ENCODE measurements at regions not wholly inside any gene's neighbourhood (a gene's known extent, or its start where the extent isn't known, plus 50 kb on each side); places are given as distances from the start of the nearest gene placed in this dataset.
"Not testable (repeated sequence)": the region's sequence is repeated elsewhere in the genome, so short reads cannot be mapped to it uniquely, and the experiment has no call there.

DNA sequence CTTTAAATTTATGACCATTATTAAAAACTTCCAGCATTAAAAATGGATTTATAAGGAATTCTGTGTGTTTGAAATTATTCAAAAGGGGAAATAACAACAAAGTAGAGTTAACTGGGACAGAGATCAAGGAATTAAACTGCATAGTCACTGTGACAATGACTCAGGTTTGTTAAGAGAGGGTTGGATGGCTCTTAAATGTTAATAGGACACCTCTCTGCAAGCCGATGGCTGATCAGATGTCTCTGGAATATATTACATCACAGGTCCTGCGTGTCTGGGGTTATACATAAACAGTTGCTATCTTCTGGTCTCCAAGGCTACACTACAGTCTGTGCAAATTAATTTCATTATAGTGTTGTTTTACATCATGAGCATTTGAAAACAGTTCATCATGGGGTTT, 574.3 kb downstream of the COL12A1 start:
- no peak for DNase-seq

DNA sequence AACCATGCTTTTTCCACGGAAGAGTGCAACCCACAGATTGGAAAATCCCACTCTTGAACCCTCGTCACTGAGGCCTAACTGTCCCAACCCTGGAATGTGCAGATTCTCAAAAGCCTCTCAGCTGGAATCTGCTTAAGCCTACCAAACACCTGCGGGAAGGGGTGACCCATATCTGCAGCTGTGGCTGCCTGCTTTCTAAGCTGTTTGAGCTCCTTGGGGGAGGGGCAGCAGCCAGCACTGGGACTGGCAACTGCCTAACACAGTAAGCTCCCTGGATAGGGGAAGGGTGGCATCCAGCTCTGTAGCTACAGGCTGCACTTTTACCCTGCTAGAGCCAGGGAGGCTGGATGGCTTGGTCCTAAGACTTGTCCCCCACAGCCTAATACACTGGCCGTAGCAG, 579.6 kb downstream of the COL12A1 start:
- no peak for DNase-seq

DNA sequence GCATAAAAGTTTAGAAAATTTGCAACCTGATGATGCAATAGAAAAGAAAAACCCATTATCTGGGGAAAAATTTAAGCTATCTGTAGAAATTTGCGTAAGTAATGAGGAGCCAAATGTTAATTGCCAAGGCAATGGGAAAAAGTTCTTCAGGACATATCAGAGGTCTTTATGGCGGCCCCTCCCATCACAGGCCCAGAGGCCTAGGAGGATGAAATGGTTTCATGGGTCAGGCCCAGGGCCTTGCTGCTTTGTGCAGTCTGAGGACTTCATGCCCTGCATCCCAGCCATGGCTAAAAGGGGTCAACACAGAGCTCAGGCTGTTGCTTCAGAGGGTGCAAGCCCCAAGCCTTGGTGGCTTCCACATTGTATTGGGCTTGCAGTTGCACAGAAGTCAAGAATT, 582.8 kb downstream of the COL12A1 start:
- DNase-seq = no peak

DNA sequence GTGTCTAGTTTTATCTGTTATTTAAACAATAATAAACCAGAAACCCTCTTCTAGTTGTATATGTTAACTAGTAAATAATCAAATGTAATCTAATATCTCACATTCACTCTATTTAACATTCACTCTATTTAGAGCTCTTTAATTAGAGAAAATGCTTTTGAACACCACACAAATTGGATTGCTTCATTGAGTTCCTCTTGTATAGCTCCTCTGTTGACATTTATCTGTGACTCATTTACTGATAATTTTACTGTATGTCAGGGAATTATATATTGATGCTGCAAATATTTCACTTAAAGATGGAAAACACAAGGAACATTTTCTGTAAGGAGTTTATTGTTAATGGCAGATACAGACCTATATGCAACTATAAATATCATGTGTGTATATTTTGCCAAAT, 594.6 kb downstream of the COL12A1 start:
- no peak for DNase-seq

DNA sequence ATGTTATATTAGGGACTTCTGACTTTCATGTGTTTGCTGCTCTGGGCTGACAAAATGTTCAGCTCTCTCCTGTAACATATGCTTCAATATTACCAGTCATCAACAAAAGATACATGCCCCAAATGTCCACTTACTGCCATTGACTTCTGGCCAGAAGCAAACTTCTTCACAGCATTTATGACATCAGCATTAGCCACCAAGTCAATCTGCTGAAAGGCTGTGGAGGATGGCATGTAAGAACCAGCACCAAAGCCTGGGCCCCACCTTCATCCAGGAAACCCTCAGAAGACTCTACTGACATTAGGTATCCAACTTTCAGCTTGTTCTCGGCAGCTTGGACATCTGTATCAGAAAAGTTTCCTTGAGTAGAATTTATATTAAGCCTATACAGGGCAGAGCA, 595.5 kb downstream of the COL12A1 start:
- DNase-seq = no peak

DNA sequence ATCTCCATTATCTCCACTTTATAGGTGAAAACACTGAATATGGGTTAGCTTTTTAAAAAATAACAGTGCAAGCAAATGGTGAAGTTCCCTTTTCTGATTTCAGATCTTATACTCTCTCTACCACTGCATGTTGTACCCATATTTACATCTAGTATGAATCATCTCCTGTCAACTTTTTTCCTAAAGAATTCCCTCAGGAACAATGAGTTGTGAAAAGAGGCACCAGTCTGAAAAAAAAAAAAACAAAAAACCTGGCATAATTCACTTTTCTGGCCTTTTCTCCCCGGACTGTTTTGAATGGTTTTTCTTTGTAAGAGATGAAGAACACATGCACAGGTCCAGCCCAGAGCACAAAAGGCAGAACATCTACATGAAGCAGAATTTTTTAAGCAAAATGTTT, 596.0 kb downstream of the COL12A1 start:
- DNase-seq = no peak

DNA sequence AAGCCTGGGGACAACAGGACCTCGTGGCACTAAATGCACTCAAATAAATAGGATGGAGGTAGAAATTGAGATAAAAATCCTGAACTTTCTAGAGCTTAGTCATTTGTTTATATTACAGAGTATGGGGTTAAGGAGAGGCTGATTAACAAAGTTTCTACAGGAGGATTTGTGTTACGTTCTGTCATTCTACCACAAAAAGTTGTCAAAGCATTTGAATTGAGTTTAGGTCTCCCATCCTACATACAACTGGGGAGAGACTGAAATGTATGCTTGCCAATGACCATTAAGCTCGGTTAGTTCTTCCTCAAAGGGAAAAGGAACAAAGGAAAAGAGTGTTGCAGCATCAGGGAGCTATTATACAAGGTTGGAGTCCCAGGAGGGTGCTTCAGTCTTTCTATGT, 597.9 kb downstream of the COL12A1 start:
- no peak for DNase-seq

DNA sequence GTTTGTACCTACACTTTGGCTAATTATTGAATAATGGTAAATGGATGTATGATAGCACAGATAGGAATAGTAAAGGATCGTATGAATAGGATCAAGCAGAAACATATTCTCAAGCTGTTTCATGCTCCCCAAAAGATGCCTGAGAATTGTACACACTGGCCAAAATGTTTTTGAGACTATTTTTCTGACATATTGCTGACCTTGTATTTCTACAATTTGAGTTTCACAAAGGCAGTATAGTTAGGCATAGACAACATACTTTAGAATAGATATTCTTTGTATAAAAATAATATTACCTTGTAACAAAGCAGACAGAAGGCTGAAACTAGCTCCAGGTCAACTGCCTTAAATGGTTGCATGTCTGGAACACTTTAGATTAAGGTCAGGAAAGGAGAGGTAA, 598.4 kb downstream of the COL12A1 start:
- DNase-seq = no peak

DNA sequence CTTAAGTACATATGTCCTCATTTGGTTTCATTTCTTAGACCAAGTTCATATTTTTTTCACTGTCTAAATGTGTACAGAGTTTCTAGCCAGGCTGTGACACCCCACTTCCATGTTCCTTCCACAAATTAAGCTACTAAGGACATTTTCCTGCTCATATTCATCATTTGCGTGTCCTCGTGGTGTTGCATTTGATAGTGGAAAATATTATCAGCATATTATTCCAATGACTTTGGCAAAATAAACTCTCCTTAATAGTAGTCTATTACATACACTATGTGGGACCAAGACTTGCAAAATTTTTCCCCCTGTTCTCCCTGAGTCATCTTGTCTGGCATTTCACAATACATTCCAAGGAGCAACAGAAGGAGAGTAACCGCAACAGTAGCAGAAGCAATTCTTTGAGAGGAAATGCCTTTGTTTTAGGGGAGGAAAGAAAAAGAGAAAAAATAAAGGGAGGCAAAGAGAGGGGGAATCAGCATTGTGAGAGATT, 599.2 kb downstream of the COL12A1 start:
- no peak for DNase-seq

DNA sequence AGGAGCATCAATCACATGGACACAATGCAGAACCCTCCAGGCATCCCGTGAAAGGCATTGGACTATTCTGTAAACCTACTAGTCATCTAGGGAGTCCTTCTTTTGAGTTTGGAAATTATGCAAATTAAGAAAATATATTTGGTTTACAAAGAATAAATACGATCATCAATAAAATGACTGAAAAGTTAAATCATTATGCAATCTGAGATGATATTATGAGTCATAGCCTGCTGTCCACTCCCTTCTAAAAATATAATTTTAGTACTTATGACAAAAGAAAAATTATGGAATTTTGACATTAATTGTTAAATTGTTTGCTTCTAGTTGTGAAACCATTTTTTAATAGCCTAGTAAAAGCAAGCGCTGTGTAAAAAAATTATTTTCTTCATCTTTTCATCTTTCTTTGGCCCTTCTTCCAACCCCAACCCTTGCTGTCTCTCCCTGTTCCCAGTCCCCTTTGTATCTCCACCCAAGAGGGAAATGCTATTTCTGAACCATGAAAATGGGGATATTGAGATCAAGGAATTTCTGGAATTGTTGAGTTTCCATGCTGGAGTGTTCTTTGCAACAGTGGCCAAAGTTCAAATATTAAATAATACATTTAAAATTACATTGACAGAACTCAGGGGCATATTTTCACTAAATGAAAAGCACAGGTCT, 599.8 kb downstream of the COL12A1 start:
- no peak for DNase-seq

DNA sequence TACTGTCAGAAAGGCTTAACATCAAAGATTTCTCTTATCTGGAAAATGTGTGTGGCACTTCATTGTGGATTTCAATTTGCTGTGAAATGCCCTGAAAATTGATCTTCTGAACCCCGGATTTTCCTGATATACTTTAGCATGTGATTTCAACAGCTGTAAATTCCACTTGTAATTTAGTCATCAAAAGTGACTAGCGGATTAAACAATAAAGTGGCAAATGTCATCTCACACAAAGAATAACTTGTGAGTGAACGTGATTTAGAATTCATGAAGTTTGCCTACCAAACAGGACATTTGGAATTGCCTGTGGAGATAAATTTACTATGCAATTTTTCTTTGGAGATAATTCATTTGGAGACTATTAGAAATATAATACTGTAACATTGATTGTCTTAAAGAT, 601.6 kb downstream of the COL12A1 start:
- no peak for DNase-seq

DNA sequence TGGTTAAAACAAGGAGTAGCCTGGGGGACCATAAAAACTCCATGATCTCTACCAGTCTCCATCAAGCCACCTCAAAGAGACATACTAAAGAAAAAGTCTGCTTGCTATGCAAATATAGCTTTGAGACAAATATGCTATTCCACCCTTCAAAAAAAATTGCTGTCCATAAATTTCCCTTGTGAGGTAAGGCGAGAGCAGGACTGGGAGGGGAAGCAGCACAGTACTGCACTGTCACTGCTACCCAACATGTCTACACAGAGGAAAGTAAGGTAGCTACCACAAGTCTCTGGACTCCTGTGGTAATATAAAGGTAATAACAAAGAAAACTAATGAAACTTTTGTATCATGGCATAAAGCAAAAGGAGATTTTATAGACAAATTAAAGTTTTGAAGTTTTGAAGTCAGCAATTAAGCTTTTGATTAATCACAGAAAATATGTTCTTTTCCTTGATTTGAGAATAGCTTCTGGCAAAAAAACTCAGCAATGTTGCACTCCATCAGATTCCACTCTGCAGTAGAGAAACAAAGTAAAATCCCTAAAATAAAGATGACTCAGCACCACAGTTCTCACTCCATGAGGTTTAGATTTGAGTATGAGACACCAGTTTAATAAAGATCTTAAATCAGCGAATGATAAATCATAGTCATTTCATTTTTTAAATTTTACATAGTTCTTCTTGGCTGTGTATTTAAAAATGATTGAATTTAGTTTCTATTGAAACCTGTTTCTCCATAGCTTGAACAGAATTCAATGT, 602.4 kb downstream of the COL12A1 start:
- no peak for DNase-seq

DNA sequence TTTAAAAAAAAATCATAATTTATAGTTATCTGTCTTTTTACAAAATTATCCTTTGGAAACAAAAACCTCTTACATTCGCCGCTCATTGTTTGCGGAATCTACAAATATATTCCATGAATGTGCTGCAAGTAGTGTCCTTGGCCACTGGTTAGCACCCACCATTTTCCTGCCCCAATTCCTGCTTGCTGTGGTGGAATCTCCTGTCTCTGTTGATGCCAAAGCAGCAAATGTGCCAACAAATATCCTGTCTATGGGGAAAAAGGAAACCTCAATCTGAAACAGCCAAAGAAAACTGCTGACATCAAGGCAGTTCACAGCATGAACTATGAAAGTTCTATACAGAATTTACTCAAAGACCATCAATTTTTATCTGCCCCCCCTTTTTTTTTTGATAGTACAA, 603.6 kb downstream of the COL12A1 start:
- DNase-seq = no peak

DNA sequence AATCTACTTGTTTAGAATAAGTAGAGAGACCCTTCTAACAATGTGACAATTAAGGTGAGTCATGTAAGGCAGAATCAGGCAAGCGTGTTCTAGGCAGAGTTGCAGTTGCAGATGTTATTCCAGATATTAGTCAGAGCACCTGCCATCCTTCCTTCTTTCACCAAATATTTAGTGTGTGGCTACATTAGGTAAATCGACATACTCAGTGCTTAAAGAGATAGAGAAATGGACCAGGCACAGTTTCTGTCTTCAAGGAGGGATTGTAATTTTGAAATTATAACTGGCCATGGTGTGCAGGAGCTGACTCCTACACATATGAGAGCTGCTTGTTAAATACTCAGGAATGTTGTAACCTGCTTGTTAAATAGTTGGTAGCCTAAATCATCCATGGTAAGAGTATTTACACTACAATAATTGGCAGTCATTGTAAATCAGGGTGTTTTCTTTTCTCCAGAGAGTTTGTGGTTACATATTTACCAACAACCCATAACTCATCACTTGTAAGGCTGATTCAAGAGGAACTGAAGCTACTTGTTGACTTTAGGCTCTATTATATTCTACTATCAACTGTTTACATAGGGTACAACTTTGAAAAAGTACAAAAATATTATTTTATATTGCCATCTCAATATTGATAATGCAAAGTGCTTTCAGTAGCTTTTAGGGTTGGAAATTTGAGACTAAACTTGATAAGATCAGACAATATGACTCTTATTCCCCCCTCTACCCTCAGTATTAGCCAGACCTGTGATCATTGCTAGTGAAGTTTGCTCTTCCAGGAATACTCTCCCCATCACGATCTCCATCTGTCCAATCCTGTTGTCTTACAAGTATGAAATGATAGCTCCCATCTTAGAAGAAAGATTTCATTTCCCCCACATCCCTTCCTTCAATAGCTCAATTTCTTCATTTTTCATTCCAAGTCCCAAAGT, 607.1 kb downstream of the COL12A1 start:
- DNase-seq = no peak

DNA sequence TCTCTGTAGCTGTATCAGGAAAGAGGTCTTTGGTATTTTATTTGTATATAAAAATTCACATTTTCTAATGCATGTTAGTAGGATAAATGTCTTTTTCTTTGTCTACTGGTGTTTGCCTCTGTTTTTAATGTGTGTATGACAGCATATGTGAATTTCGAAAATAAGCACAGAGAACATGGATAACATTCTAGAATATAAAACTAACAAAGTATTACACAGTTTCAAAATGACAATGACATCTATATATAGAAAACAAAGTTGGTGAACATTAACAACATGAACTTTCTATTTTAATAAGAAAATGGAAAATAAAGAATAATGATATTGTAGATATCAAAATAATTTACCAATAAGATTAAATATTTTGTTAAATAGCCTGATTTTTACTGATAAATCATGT, 608.0 kb downstream of the COL12A1 start:
- no peak for DNase-seq

DNA sequence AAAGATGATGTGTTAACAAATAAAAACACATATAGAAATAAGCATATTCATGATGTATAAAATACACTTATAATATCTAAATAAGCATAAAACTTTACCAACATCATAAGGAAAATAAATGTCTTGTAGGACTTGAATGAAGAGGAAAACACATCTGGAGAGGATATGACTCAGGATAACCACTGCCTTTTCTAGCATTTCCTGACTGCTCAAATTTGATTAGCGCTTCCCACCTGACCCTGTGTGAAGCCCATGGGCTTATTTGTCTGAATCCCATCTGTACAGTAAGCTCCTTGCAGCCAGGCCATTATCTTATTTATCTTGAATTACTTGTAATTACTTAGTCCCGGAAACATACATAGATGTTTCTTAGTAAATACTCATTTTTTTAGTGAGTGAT, 608.6 kb downstream of the COL12A1 start:
- no peak for DNase-seq

DNA sequence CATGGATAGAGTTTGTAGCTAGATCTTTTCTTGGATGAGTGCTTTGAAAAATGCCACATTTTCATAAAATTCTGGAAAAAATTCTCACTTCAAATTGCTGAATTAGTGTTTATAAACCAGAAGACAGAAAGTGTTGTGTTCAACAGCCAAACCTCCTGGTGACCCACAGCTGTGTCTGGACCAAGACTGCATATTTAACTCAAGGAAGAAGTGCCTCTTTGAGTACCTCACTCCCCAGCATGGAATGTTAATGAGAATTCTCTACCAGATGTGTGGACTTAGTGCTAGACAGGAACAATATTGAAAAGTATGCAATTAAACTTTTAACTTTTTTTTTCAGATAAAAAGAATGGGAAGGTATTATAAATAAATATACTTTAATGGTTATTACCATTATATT, 609.3 kb downstream of the COL12A1 start:
- DNase-seq = no peak

DNA sequence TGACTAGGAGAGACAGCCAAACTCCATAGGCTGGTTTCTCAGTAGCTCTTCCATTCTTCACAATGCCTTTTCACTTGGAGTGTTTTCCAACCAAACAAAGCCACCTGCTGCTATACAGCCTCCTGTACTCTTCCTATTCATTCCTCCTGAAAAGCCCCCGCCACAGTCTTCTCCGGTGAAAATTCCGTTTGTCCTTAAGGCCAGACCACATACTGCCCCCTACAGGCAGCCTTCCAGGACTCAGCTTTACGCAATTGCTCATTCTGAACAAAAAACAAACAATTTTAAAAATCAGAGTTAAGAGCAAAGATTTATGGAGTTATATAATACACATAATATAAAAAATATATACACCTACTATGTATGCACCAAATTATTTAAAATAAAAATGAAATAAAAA, 611.5 kb downstream of the COL12A1 start:
- DNase-seq = not testable (repeated sequence)

DNA sequence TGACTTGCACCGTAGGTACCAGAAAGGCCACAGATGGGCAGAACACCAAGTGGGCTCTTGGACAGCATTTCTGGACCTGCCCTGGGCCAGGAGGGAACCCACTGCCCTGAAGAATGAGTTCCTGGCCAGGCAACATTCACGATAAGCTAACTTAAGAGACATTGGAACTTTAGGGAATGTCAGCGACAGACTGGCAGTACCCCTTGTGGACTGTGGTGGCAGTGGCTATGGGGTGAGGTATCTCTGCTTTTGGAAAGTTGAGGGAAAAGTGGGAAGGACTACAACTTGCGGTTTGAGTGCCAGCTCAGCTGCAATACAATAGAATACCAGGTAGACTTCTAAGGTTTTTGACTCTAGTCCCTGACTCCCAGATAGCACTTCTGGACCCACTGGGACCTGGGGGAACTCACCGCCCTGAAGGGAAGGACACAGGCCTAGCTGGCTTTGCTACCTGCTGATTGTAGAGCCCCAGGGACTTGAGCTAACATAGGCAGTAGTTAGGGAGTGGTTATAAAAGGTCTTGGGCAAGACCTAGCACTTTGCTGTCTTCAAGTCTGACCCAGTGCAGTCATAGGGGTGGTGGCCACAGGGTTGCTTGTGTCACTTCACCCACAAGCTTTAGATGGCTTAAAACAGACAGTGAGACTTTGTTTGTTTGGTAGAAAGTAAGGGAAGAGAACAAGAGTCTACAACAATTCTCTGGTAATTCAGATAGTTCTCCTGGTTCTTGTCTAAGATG, 617.6 kb downstream of the COL12A1 start:
- DNase-seq = no peak

DNA sequence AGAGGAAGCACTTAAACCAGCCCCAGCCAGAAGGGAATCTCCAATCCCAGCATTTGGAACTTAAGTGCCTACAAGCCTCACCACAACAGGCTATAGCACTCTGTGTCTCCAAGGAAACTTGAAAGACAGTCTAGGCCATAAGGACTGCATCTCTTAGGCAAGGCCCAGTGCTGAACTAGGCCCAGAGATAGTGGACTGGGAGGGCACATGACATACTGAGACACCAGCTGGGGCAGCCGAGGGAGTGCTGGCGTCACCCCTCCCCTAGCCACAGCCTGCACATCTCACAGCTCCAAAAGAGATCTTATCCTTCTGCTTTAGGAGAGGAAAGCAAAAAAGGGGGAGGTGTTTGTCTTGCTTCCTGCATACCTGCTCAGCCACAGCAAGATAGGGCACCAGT, 618.5 kb downstream of the COL12A1 start:
- no peak for DNase-seq

DNA sequence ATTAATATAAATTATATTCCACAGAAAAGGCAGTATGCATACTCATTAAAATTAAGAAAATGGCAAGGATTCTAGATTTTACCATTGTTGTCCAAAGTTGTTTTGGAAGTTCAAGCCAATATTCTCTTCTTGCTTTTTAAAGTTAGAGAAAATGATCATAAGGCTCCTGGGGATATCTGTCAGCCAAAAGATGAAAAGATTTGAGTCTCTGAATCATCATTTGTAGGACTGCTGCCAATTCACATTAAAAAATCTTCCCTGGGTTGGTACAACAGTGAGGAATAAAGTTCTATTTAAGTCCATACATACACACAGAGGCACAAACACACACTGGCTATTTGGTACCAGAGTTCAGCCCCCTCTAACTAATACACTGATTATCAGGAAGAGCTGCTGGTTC, 620.1 kb downstream of the COL12A1 start:
- DNase-seq = no peak

DNA sequence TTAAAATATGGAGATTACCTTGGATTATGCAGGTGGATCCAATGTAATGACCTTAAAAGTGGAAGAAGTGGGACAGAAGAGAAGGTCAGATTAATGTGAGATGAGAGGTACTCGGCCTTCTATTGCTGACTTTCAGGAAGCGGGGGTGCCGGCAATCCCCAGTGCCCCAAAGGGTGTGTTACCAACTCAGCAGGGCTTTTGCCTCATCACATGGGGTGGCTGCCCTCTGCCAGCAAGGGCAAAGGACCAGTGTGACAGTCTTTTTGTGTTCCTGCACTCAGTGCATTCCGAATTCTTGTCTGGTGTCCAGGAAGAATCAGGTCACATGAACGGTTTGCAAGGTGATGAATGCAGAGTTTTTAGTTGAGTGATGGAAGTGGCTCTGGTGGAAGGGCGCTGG, 624.2 kb downstream of the COL12A1 start:
- DNase-seq = no peak
